HCT116 (cell line): ENCODE measurements at regions not wholly inside any gene's neighbourhood (a gene's known extent, or its start where the extent isn't known, plus 50 kb on each side); places are given as distances from the start of the nearest gene placed in this dataset.

Experiments used
- CEBPB ChIP-seq: IDR thresholded peaks from 2 replicates; pipeline ENCODE4 v1.6.1; 2012; ENCODE audit warnings: low read depth
- CTCF ChIP-seq, 3 experiments: fragments of 200-600 bp in 1 of 3; sonication (generic) in 1 of 3; IDR thresholded peaks in 2 of 3; conservative IDR thresholded peaks in 1 of 3; 2 replicates each; pipeline ENCODE4 v1.5.1; 2012 to 2017; ENCODE audit warnings: low read depth in 2 of 3, low read length in 2 of 3, antibody characterized with exemption in 1 of 3, borderline replicate concordance in 1 of 3, control low read depth in 1 of 3, mild to moderate bottlenecking in 1 of 3, mixed read lengths in 1 of 3, mixed run types in 1 of 3, moderate library complexity in 1 of 3; ENCODE audit not compliant: insufficient read depth in 1 of 3
- EGR1 ChIP-seq: IDR thresholded peaks from 2 replicates; pipeline ENCODE4 v1.6.1; 2012; ENCODE audit warnings: low read depth
- EZH2 ChIP-seq: fragments of 200-600 bp; sonication (generic); IDR thresholded peaks from 2 replicates; pipeline ENCODE4 v1.6.1; 2017; ENCODE audit warnings: antibody characterized with exemption, mixed run types
- JUND ChIP-seq: IDR thresholded peaks from 2 replicates; pipeline ENCODE4 v1.6.1; 2012
- POLR2A ChIP-seq: IDR thresholded peaks from 2 replicates; pipeline ENCODE4 v1.7.0; 2011; ENCODE audit warnings: borderline replicate concordance; ENCODE audit not compliant: insufficient read depth, insufficient read length; ENCODE audit errors: extremely low read depth
- POLR2AphosphoS5 ChIP-seq: IDR thresholded peaks from 2 replicates; pipeline ENCODE4 v1.6.1; 2011; ENCODE audit warnings: mild to moderate bottlenecking, low read depth, low read length, moderate library complexity
- TCF7L2 ChIP-seq: IDR thresholded peaks from 2 replicates; pipeline ENCODE4 v1.7.0; 2011; ENCODE audit warnings: borderline replicate concordance, inconsistent platforms; ENCODE audit not compliant: insufficient read depth, insufficient read length; ENCODE audit errors: extremely low read depth

- TF ChIP-seq CTCF (IDR thresholded peaks at IDR 0.05 in 2 of 3, conservative IDR thresholded peaks at IDR 0.05 in 1 of 3; ENCODE audit: borderline replicate concordance in 1 of 3, insufficient read depth in 1 of 3, low read depth in 2 of 3, low read length in 2 of 3) (no peak), TCF7L2 (no peak), EZH2 (no peak), CEBPB (no peak), JUND (no peak), EGR1 (no peak), POLR2A (no peak), POLR2AphosphoS5 (no peak)
These were observed 81.3 kb upstream of the SOX9 start for GRCh38 chr17:72039490-72039889.
